ENCODE measurements at regions not wholly inside any gene's neighbourhood (a gene's known extent, or its start where the extent isn't known, plus 50 kb on each side); places are given as distances from the start of the nearest gene placed in this dataset.

DNA sequence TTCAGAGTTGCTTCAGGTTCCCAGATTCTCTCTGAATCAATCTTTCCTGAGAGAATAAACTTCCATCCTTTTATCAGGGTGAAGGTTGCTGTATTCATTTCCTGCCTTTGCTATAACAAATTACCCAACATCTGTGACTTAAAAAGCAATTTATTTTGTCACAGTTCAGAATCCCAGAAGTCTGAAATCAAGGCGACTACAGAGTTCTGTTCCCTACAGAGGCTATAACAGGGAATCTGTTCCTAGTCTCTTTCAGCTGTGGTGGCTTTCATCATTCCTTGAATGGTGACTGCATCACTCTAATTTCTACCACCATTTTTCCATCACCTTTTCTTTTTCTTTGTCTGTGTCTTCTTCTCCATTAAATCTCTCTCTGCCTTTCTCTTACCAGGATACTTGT, 459.3 kb upstream of the PRR20A start:
- TF ChIP-seq RARB (CRISPR knock-in tag; IDR thresholded peaks at IDR 0.05) (no peak), ZFP3 (CRISPR knock-in tag; IDR thresholded peaks at IDR 0.05) (no peak), GLIS3 (CRISPR knock-in tag; IDR thresholded peaks at IDR 0.05) (no peak)
- TF ChIP-seq, protein P1, sequence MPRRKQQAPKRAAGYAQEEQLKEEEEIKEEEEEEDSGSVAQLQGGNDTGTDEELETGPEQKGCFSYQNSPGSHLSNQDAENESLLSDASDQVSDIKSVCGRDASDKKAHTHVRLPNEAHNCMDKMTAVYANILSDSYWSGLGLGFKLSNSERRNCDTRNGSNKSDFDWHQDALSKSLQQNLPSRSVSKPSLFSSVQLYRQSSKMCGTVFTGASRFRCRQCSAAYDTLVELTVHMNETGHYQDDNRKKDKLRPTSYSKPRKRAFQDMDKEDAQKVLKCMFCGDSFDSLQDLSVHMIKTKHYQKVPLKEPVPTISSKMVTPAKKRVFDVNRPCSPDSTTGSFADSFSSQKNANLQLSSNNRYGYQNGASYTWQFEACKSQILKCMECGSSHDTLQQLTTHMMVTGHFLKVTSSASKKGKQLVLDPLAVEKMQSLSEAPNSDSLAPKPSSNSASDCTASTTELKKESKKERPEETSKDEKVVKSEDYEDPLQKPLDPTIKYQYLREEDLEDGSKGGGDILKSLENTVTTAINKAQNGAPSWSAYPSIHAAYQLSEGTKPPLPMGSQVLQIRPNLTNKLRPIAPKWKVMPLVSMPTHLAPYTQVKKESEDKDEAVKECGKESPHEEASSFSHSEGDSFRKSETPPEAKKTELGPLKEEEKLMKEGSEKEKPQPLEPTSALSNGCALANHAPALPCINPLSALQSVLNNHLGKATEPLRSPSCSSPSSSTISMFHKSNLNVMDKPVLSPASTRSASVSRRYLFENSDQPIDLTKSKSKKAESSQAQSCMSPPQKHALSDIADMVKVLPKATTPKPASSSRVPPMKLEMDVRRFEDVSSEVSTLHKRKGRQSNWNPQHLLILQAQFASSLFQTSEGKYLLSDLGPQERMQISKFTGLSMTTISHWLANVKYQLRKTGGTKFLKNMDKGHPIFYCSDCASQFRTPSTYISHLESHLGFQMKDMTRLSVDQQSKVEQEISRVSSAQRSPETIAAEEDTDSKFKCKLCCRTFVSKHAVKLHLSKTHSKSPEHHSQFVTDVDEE (CRISPR knock-in tag; IDR thresholded peaks at IDR 0.05) = no peak
- TF ChIP-seq, protein P2, sequence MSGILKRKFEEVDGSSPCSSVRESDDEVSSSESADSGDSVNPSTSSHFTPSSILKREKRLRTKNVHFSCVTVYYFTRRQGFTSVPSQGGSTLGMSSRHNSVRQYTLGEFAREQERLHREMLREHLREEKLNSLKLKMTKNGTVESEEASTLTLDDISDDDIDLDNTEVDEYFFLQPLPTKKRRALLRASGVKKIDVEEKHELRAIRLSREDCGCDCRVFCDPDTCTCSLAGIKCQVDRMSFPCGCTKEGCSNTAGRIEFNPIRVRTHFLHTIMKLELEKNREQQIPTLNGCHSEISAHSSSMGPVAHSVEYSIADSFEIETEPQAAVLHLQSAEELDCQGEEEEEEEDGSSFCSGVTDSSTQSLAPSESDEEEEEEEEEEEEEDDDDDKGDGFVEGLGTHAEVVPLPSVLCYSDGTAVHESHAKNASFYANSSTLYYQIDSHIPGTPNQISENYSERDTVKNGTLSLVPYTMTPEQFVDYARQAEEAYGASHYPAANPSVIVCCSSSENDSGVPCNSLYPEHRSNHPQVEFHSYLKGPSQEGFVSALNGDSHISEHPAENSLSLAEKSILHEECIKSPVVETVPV (CRISPR knock-in tag; IDR thresholded peaks at IDR 0.05) = no peak
